Trophoblast cell (in vitro differentiated cells and primary cell): ENCODE measurements at regions not wholly inside any gene's neighbourhood (a gene's known extent, or its start where the extent isn't known, plus 50 kb on each side); places are given as distances from the start of the nearest gene placed in this dataset.

ENCODE experiments used
- DNase-seq, 2 donors: peaks; one replicate each; pipeline ENCODE4 v3.0.0-alpha.2; 2016
- H2AFZ ChIP-seq: 2 replicates; pipeline ENCODE4 v1.6.1; 2013; ENCODE audit warnings: low read length, moderate library complexity, mild to moderate bottlenecking; ENCODE audit not compliant: insufficient read depth, poor library complexity
- H2AK5ac ChIP-seq: 2 replicates; pipeline ENCODE4 v1.6.1; 2013; ENCODE audit warnings: mild to moderate bottlenecking, low read length
- H2BK120ac ChIP-seq: 2 replicates; pipeline ENCODE4 v1.6.1; 2013; ENCODE audit warnings: low read length, mild to moderate bottlenecking, moderate library complexity; ENCODE audit not compliant: insufficient read depth, poor library complexity
- H2BK12ac ChIP-seq: 2 replicates; pipeline ENCODE4 v1.6.1; 2013; ENCODE audit warnings: mild to moderate bottlenecking, low read length, moderate library complexity
- H2BK5ac ChIP-seq: 2 replicates; pipeline ENCODE4 v1.6.1; 2013; ENCODE audit warnings: low read length, low read depth, moderate library complexity, mild to moderate bottlenecking; ENCODE audit not compliant: poor library complexity
- H3K14ac ChIP-seq: 2 replicates; pipeline ENCODE4 v1.6.1; 2013; ENCODE audit warnings: mild to moderate bottlenecking, low read length
- H3K18ac ChIP-seq: 2 replicates; pipeline ENCODE4 v1.6.1; 2013; ENCODE audit warnings: mild to moderate bottlenecking, low read length
- H3K23ac ChIP-seq: 2 replicates; pipeline ENCODE4 v1.6.1; 2013; ENCODE audit warnings: low read length
- H3K27ac ChIP-seq: 2 replicates; pipeline ENCODE4 v1.5.1; 2013; ENCODE audit warnings: low read depth, mild to moderate bottlenecking, inconsistent platforms, low read length, moderate library complexity
- H3K27me3 ChIP-seq: 2 replicates; pipeline ENCODE4 v1.6.1; 2013; ENCODE audit warnings: inconsistent platforms, mild to moderate bottlenecking, low read length, moderate library complexity; ENCODE audit not compliant: insufficient read depth
- H3K36me3 ChIP-seq, 2 experiments: 1 replicate in 1 of 2; 2 replicates in 1 of 2; pipeline ENCODE4 v1.6.1; 2013; ENCODE audit warnings: low read length in 2 of 2, mild to moderate bottlenecking in 2 of 2, moderate library complexity in 1 of 2; ENCODE audit not compliant: insufficient read depth in 2 of 2, control insufficient read depth in 1 of 2
- H3K4ac ChIP-seq: 2 replicates; pipeline ENCODE4 v1.6.1; 2013; ENCODE audit warnings: low read depth, mild to moderate bottlenecking, low read length, moderate library complexity
- H3K4me1 ChIP-seq, 2 experiments: 1 replicate in 1 of 2; 2 replicates in 1 of 2; pipeline ENCODE4 v1.6.1; 2013; ENCODE audit warnings: low read length in 2 of 2, mild to moderate bottlenecking in 2 of 2, moderate library complexity in 1 of 2; ENCODE audit not compliant: insufficient read depth in 2 of 2, control insufficient read depth in 1 of 2
- H3K4me2 ChIP-seq: 2 replicates; pipeline ENCODE4 v1.6.1; 2013; ENCODE audit warnings: inconsistent platforms, mild to moderate bottlenecking, low read length, moderate library complexity
- H3K4me3 ChIP-seq: 2 replicates; pipeline ENCODE4 v1.5.1; 2013; ENCODE audit warnings: mild to moderate bottlenecking, low read depth, low read length, inconsistent platforms
- H3K79me1 ChIP-seq: one replicate; pipeline ENCODE4 v1.6.1; 2013; ENCODE audit warnings: low read length
- H3K79me2 ChIP-seq: 2 replicates; pipeline ENCODE4 v1.6.1; 2013; ENCODE audit warnings: low read length, mild to moderate bottlenecking; ENCODE audit not compliant: control insufficient read depth, insufficient read depth, poor library complexity
- H3K9ac ChIP-seq: 2 replicates; pipeline ENCODE4 v1.6.1; 2013; ENCODE audit warnings: mild to moderate bottlenecking, low read length
- H3K9me3 ChIP-seq: 2 replicates; pipeline ENCODE4 v1.6.1; 2013; ENCODE audit warnings: low read depth, mild to moderate bottlenecking, control low read depth, inconsistent platforms, low read length; ENCODE audit not compliant: insufficient read depth
- H4K12ac ChIP-seq: 2 replicates; pipeline ENCODE4 v1.6.1; 2013; ENCODE audit warnings: low read depth, mild to moderate bottlenecking, low read length, moderate library complexity
- H4K8ac ChIP-seq: 2 replicates; pipeline ENCODE4 v1.6.1; 2013; ENCODE audit warnings: low read depth, mild to moderate bottlenecking, low read length, moderate library complexity
- H4K91ac ChIP-seq: one replicate; pipeline ENCODE4 v1.6.1; 2013; ENCODE audit warnings: low read depth, mild to moderate bottlenecking, low read length, moderate library complexity
- WGBS: extraction: QIAGEN DNeasy Blood & Tissue Kit; methylation state at CpG from one replicate; pipeline ENCODE4 v1.1.7; 2013; ENCODE audit warnings: missing lambda C conversion rate; ENCODE audit not compliant: insufficient read length, insufficient coverage; ENCODE audit errors: extremely low coverage; 5-methylcytosine and 5-hydroxymethylcytosine counted together

GRCh38 chr2:14720739-14721138 is 88.2 kb downstream of the LRATD1 start:
- no peak overlapping the region for H4K8ac ChIP-seq
- H2BK120ac ChIP-seq: no peak overlapping the region
- WGBS: no CpG with 5 or more reads among the region's 2 CpGs
- no peaks in the 10 kb centered on the region for H3K9me3 ChIP-seq
- H3K36me3 ChIP-seq: no peaks in the 10 kb centered on the region
- H2AK5ac ChIP-seq: no peak overlapping the region
- H3K14ac ChIP-seq: no peak overlapping the region
- no peak overlapping the region for H3K9ac ChIP-seq
- no peak for DNase-seq
- no peak overlapping the region for H3K23ac ChIP-seq
- no peaks in the 10 kb centered on the region for H3K79me2 ChIP-seq
- H2BK5ac ChIP-seq: no peak overlapping the region
- no peak overlapping the region for H3K4me2 ChIP-seq
- no peak overlapping the region for H3K18ac ChIP-seq
- no peak overlapping the region for H4K91ac ChIP-seq
- no peaks in the 10 kb centered on the region for H3K27me3 ChIP-seq
- no peak overlapping the region for H3K4ac ChIP-seq
- H3K4me1 ChIP-seq: no peaks in the 10 kb centered on the region
- H3K79me1 ChIP-seq: no peaks in the 10 kb centered on the region
- H2AFZ ChIP-seq: no peak overlapping the region
- H3K27ac ChIP-seq: no peak overlapping the region
- no peak overlapping the region for H2BK12ac ChIP-seq
- H3K4me3 ChIP-seq: no peak overlapping the region
- H4K12ac ChIP-seq: no peak overlapping the region

GRCh38 chr2:14722904-14723570 is 90.5 kb downstream of the LRATD1 start:
- no CpG with 5 or more reads among the region's 3 CpGs for WGBS
- Histone ChIP-seq H3K23ac (no peak overlapping the region), H4K12ac (no peak overlapping the region), H3K36me3 (no peaks in the 10 kb centered on the region), H3K4me3 (no peak overlapping the region), H3K27me3 (no peaks in the 10 kb centered on the region), H4K8ac (no peak overlapping the region), H2BK12ac (no peak overlapping the region), H2BK5ac (no peak overlapping the region), H3K18ac (no peak overlapping the region), H2AK5ac (no peak overlapping the region), H2AFZ (no peak overlapping the region), H3K79me2 (no peaks in the 10 kb centered on the region), H3K4ac (no peak overlapping the region), H3K79me1 (no peaks in the 10 kb centered on the region), H3K4me2 (no peak overlapping the region), H4K91ac (no peak overlapping the region), H3K9ac (no peak overlapping the region), H3K27ac (no peak overlapping the region), H3K9me3 (no peaks in the 10 kb centered on the region), H2BK120ac (no peak overlapping the region), H3K14ac (no peak overlapping the region), H3K4me1 (no peaks in the 10 kb centered on the region)
- no peak for DNase-seq

- Histone ChIP-seq H3K4me2 (no peak overlapping the region), H3K18ac (no peak overlapping the region), H4K12ac (no peak overlapping the region), H3K79me2 (no peaks in the 10 kb centered on the region), H3K79me1 (no peaks in the 10 kb centered on the region), H3K4me3 (no peak overlapping the region), H4K8ac (no peak overlapping the region), H3K9me3 (no peaks in the 10 kb centered on the region), H3K4ac (no peak overlapping the region), H3K4me1 (no peaks in the 10 kb centered on the region), H2BK12ac (no peak overlapping the region), H2AFZ (no peak overlapping the region), H3K23ac (no peak overlapping the region), H2BK5ac (no peak overlapping the region), H4K91ac (no peak overlapping the region), H3K27ac (no peak overlapping the region), H2AK5ac (no peak overlapping the region), H2BK120ac (no peak overlapping the region), H3K36me3 (no peaks in the 10 kb centered on the region), H3K14ac (no peak overlapping the region), H3K27me3 (no peaks in the 10 kb centered on the region), H3K9ac (no peak overlapping the region)
- no CpG with 5 or more reads among the region's 5 CpGs for WGBS
- no peak for DNase-seq
Observed at GRCh38 chr2:14723684-14724083, 91.2 kb downstream of the LRATD1 start.

- Histone ChIP-seq H4K12ac (no peak overlapping the region), H3K79me1 (no peaks in the 10 kb centered on the region), H3K9me3 (no peaks in the 10 kb centered on the region), H3K14ac (no peak overlapping the region), H3K9ac (no peak overlapping the region), H2BK5ac (no peak overlapping the region), H3K79me2 (no peaks in the 10 kb centered on the region), H4K91ac (no peak overlapping the region), H3K4me3 (no peak overlapping the region), H3K4ac (no peak overlapping the region), H4K8ac (no peak overlapping the region), H3K27me3 (no peaks in the 10 kb centered on the region), H3K36me3 (no peaks in the 10 kb centered on the region), H3K4me2 (no peak overlapping the region), H2AK5ac (no peak overlapping the region), H2BK12ac (no peak overlapping the region), H3K4me1 (no peaks in the 10 kb centered on the region), H2AFZ (no peak overlapping the region), H2BK120ac (no peak overlapping the region), H3K23ac (no peak overlapping the region), H3K27ac (no peak overlapping the region), H3K18ac (no peak overlapping the region)
- peak; percentile 76 to 83 for DNase-seq
- no CpG with 5 or more reads among the region's 4 CpGs for WGBS
Observed at GRCh38 chr2:14735696-14736095, 103.2 kb downstream of the LRATD1 start.
